PC-9 (cell line): ENCODE measurements at regions not wholly inside any gene's neighbourhood (a gene's known extent, or its start where the extent isn't known, plus 50 kb on each side); places are given as distances from the start of the nearest gene placed in this dataset.

ENCODE experiments used
- BruUV-seq: library from RNA; stranded (reverse); fragments of 400-500 nt; replicated peaks from 2 replicates; lab custom pipeline; 2021; lab: Mats Ljungman, UMichigan
- CTCF ChIA-PET: fragments of 300-600 bp; sonication (Branson Sonifier 250); formaldehyde crosslinking; loops from one replicate; lab custom pipeline; 2022; ENCODE audit warnings: antibody characterized with exemption; lab: Charles Lee
- POLR2A ChIA-PET: fragments of 300-600 bp; sonication (Branson Sonifier 250); formaldehyde crosslinking; loops from one replicate; lab custom pipeline; 2022; ENCODE audit warnings: antibody characterized with exemption; ENCODE audit not compliant: unreplicated experiment; lab: Charles Lee
- DNase-seq, 2 experiments: peaks; one replicate each; pipeline versions ENCODE4 v3.0.0 to v3.0.0-alpha.2; 2015 to 2022; ENCODE audit warnings: mixed read lengths in 1 of 2
- H2AFZ ChIP-seq: fragments of 200-600 bp; sonication (generic); 2 replicates; pipeline ENCODE4 v1.8.1; 2017; ENCODE audit warnings: antibody characterized with exemption
- H3F3A ChIP-seq: fragments of 200-600 bp; sonication (generic); 2 replicates; pipeline ENCODE4 v1.8.1; 2017; ENCODE audit warnings: antibody characterized with exemption, mild to moderate bottlenecking, low read depth; ENCODE audit not compliant: insufficient read depth
- H3K27ac ChIP-seq: fragments of 200-600 bp; sonication (generic); 2 replicates; pipeline ENCODE4 v1.6.1; 2016; ENCODE audit warnings: mixed run types
- H3K27me3 ChIP-seq: fragments of 200-600 bp; sonication (generic); 2 replicates; pipeline ENCODE4 v1.6.1; 2016; ENCODE audit warnings: low read depth, mixed run types; ENCODE audit not compliant: insufficient read depth
- H3K36me3 ChIP-seq: fragments of 200-600 bp; sonication (generic); 2 replicates; pipeline ENCODE4 v1.6.1; 2016; ENCODE audit warnings: low read depth, mixed run types
- H3K4me1 ChIP-seq: fragments of 200-600 bp; sonication (generic); replicated peaks from 2 replicates; pipeline ENCODE4 v1.6.1; 2016; ENCODE audit warnings: mixed run types; ENCODE audit not compliant: insufficient read depth
- H3K4me2 ChIP-seq: fragments of 200-600 bp; sonication (generic); 2 replicates; pipeline ENCODE4 v1.6.1; 2017; ENCODE audit warnings: mixed run types
- H3K4me3 ChIP-seq: fragments of 200-600 bp; sonication (generic); 2 replicates; pipeline ENCODE4 v1.6.1; 2016; ENCODE audit warnings: mixed run types
- H3K79me2 ChIP-seq: fragments of 200-600 bp; sonication (generic); 2 replicates; pipeline ENCODE4 v1.6.1; 2017; ENCODE audit warnings: low read depth, mixed run types
- H3K9me2 ChIP-seq: fragments of 200-600 bp; sonication (generic); 2 replicates; pipeline ENCODE4 v1.8.1; 2017; ENCODE audit warnings: mild to moderate bottlenecking; ENCODE audit not compliant: insufficient read depth
- H3K9me3 ChIP-seq: fragments of 200-600 bp; sonication (generic); 2 replicates; pipeline ENCODE4 v1.8.1; 2016; ENCODE audit warnings: low read depth; ENCODE audit not compliant: insufficient read depth
- H4K20me1 ChIP-seq: fragments of 200-600 bp; sonication (generic); 2 replicates; pipeline ENCODE4 v1.8.1; 2017; ENCODE audit not compliant: insufficient read depth
- EZH2 ChIP-seq: fragments of 200-600 bp; sonication (generic); IDR thresholded peaks from 2 replicates; pipeline ENCODE4 v1.8.0; 2017; ENCODE audit warnings: antibody characterized with exemption, low read depth
- intact Hi-C: fragments of 100-400 bp; cut with micrococcal nuclease; formaldehyde crosslinking; loops from one replicate; pipeline ENCODE4 v1.10.0; 2022; ENCODE audit not compliant: unreplicated experiment
- TF ChIP-seq, protein P1 (sequence below): fragments of 200-600 bp; sonication (generic); conservative IDR thresholded peaks from 2 replicates; pipeline ENCODE4 v1.6.1; 2017; ENCODE audit warnings: mixed run types, antibody characterized with exemption, mild to moderate bottlenecking, moderate library complexity

DNA sequence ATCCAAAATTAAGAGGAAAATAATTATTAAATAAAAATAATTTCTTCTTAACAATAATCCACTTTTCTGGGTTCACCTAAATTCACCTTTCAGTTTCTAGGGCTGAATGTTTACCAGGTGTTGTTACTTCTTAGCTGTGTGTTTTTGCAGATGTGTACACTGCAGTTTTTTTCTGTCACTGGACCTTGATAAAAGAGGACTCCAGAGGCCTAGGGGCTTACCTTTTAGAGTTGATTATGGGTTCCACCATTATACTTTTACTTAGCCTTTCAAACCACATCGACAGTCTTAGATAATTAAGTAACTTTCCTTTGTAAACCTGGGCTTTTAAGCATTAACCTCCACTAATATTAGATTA is 766.5 kb downstream of the BCKDHB start:
- TF ChIP-seq, protein P1, sequence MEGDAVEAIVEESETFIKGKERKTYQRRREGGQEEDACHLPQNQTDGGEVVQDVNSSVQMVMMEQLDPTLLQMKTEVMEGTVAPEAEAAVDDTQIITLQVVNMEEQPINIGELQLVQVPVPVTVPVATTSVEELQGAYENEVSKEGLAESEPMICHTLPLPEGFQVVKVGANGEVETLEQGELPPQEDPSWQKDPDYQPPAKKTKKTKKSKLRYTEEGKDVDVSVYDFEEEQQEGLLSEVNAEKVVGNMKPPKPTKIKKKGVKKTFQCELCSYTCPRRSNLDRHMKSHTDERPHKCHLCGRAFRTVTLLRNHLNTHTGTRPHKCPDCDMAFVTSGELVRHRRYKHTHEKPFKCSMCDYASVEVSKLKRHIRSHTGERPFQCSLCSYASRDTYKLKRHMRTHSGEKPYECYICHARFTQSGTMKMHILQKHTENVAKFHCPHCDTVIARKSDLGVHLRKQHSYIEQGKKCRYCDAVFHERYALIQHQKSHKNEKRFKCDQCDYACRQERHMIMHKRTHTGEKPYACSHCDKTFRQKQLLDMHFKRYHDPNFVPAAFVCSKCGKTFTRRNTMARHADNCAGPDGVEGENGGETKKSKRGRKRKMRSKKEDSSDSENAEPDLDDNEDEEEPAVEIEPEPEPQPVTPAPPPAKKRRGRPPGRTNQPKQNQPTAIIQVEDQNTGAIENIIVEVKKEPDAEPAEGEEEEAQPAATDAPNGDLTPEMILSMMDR = no peak
- no peak for TF ChIP-seq EZH2
- Histone ChIP-seq H4K20me1 (no peaks in the 10 kb centered on the region), H3K36me3 (no peaks in the 10 kb centered on the region), H3K9me3 (no peaks in the 10 kb centered on the region), H3K79me2 (no peaks in the 10 kb centered on the region), H3K4me2 (no peak overlapping the region), H3K4me1 (no peaks in the 10 kb centered on the region), H3K4me3 (no peak overlapping the region), H3F3A (no peaks in the 10 kb centered on the region), H2AFZ (no peak overlapping the region), H3K27ac (no peak overlapping the region), H3K9me2 (no peaks in the 10 kb centered on the region), H3K27me3 (no peaks in the 10 kb centered on the region)
- ChIA-PET POLR2A (no interaction called here), CTCF (no interaction called here)
- intact Hi-C loops = no loop called here
- no TSS peak for BruUV-seq
- no peak for DNase-seq

DNA sequence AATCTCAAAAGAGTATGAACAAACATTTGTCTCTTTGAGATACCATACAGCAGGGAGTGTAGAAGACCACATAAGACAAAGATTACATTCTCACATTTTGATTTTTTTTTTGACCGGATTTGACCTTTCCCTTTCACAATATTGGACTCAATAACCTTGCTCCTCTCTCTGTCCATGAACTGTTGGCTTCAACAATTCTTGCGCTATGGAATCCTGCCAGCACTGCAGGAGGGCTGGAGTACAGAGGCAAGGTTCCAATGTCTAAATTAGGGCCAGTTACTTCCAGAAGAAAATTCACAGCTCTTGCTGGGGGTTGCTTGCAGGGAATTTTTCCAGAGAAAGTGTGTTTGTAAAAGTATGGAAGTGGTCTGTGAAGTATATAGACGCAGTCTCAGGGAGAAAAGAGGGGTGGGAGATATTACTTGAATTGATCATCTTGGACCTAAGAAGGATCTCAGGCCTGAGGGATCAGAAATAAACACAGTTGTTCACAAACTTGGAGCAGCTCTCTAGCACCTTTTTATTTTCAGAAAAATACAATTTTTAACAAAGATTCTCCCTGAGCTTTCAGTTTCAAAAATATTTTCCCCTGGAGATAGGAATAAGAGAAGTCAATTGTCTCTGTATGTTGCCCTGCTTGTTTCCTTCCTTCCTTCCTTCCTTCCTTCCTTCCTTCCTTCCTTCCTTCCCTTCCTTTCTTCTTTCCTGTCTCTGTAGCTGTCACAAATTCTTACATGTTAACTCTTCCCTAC is 765.9 kb downstream of the BCKDHB start:
- CTCF ChIA-PET = no interaction called here
- H3K27ac ChIP-seq = no peak overlapping the region

DNA sequence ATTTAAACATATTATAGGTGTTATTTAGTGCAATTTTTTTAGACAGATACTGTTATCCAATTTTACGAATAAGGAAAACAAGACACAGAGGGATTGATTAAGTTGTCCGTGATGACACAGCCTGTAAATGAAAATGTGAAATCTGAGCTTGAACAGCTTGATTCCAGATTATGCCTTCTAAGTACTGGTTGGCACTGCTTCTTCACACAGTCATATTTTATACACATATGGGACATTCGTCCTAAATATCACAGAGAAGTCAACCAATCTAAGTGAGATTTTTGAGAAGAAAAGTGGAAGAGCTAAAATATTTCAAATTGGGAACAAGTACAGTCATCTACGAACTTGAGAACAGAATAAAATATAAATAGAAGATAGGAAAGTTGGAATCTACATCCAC is 756.3 kb downstream of the BCKDHB start:
- H2AFZ ChIP-seq = no peak overlapping the region
- H3F3A ChIP-seq = no peaks in the 10 kb centered on the region
- no peaks in the 10 kb centered on the region for H3K36me3 ChIP-seq
- no peaks in the 10 kb centered on the region for H3K4me1 ChIP-seq
- POLR2A ChIA-PET = no interaction called here
- no peak overlapping the region for H3K4me2 ChIP-seq
- BruUV-seq = no TSS peak
- H3K79me2 ChIP-seq = no peaks in the 10 kb centered on the region
- H3K27ac ChIP-seq = no peak overlapping the region
- intact Hi-C loops = no loop called here
- CTCF ChIA-PET = no interaction called here
- H3K27me3 ChIP-seq = no peaks in the 10 kb centered on the region
- H4K20me1 ChIP-seq = no peaks in the 10 kb centered on the region
- H3K4me3 ChIP-seq = no peak overlapping the region
- no peak for TF ChIP-seq EZH2
- TF ChIP-seq, protein P1 = no peak
- no peaks in the 10 kb centered on the region for H3K9me3 ChIP-seq
- no peaks in the 10 kb centered on the region for H3K9me2 ChIP-seq
- DNase-seq = no peak

More for the DNA sequence above, 765.9 kb downstream of the BCKDHB start:
- Histone ChIP-seq H2AFZ (no peak overlapping the region), H3K4me3 (no peak overlapping the region), H3K79me2 (no peaks in the 10 kb centered on the region), H3K36me3 (no peaks in the 10 kb centered on the region), H3K4me2 (no peak overlapping the region), H3K4me1 (no peaks in the 10 kb centered on the region), H3F3A (no peaks in the 10 kb centered on the region), H3K9me2 (no peaks in the 10 kb centered on the region), H4K20me1 (no peaks in the 10 kb centered on the region), H3K27me3 (no peaks in the 10 kb centered on the region), H3K9me3 (no peaks in the 10 kb centered on the region)
- POLR2A ChIA-PET = no interaction called here
- TF ChIP-seq, protein P1 = no peak
- TF ChIP-seq EZH2 = no peak
- intact Hi-C loops = no loop called here
- DNase-seq = no peak
- no TSS peak for BruUV-seq
